Pancreas (tissue), 10 donors: ENCODE measurements at regions not wholly inside any gene's neighbourhood (a gene's known extent, or its start where the extent isn't known, plus 50 kb on each side); places are given as distances from the start of the nearest gene placed in this dataset.

Experiments
- ATAC-seq, 4 donors: fragments of 200-7000 bp; cut with Tn5 transposase; one replicate each; pipeline versions ENCODE4 v1.8.0 to v1.9.1; 2020; ENCODE audit warnings: mild to moderate bottlenecking in 4 of 4, moderate library complexity in 4 of 4
- DNase-seq, 6 donors: peaks; one replicate each; pipeline ENCODE4 v3.0.0-alpha.2; 2020
- FAIRE-seq: peaks from 2 replicates; lab custom pipeline; 2012; peaks lifted over from hg19 to GRCh38; lab: Jason Lieb, UNC
- H3K27ac ChIP-seq, 4 donors: fragments of 200-600 bp; sonication (generic); 1 replicate in 3 of 4; 2 replicates in 1 of 4; pipeline versions ENCODE4 v1.5.0 to v1.8.0; 2020
- H3K27me3 ChIP-seq, 4 donors: fragments of 200-600 bp; one replicate each; pipeline ENCODE4 v1.8.0; 2021
- H3K36me3 ChIP-seq, 3 donors: fragments of 200-600 bp; sonication (generic) in 1 of 3; one replicate each; pipeline versions ENCODE4 v1.5.0 to v1.8.0; 2020 to 2021
- H3K4me1 ChIP-seq, 3 donors: fragments of 200-600 bp; one replicate each; pipeline ENCODE4 v1.8.0; 2021
- H3K4me3 ChIP-seq, 4 donors: fragments of 200-600 bp; sonication (generic) in 2 of 4; one replicate each; pipeline versions ENCODE4 v1.5.0 to v1.8.0; 2020 to 2021
- H3K9me3 ChIP-seq, 4 donors: fragments of 200-600 bp; one replicate each; pipeline ENCODE4 v1.8.0; 2021
- WGBS, 2 donors: extraction: QIAGEN DNeasy Blood & Tissue Kit; methylation state at CpG; one replicate each; pipeline ENCODE4 v1.1.7; 2013; 5-methylcytosine and 5-hydroxymethylcytosine counted together
- intact Hi-C, 3 donors: fragments of 100-400 bp; cut with DNase I; formaldehyde crosslinking; loops; one replicate each; pipeline versions ENCODE4 v1.11.1 to v1.14.2; 2022
- TF ChIP-seq, protein P1 (sequence below), 4 donors: fragments of 200-600 bp; sonication (generic) in 3 of 4; IDR thresholded peaks; one replicate each; pipeline versions ENCODE4 v1.5.0 to v1.8.0; 2021; ENCODE audit warnings: antibody characterized with exemption in 4 of 4
- donor health status: healthy with polysubstance abuse.
- donor health status: DM: no; HTN: no; CAD: no; lungs with moderate emphysema.
- donor health status: DM: no; HTN: no; CAD: no.
- donor health status: control.
- donor health status: control.
- donor health status: Bipolar disorder and iron deficiency.
- donor health status: DM: yes; HTN: yes; CAD: no.
- donor health status: DM: no; HTN: no; CAD: no.
- donor health status: DM: no; HTN: no; CAD: no.
- donor health status: DM: yes; HTN: yes; CAD: no.

DNA sequence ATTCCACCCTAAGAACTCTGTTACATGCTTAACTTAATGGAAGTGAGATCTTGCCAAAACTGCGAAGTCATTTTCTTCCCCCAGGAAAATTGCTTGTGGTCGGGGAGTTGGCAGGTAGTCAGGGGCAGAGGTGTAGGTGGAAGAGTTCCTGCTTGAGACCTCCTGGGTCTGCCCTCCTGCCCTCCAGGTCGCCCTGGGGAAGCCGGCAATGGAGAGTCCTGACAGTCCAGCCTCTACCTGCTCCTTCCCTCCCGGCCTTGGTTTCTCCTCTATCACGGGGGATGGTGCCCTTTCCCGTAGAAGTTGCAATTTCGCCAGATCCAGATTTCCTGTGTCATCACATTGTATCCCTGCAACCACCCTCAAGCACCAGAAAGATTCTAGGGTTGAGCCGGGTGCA, 463.8 kb downstream of the MATN1 start:
- no peak for ATAC-seq
- no peak for FAIRE-seq
- H3K27me3 ChIP-seq, result no peaks in the 10 kb centered on the region
- TF ChIP-seq, protein P1, sequence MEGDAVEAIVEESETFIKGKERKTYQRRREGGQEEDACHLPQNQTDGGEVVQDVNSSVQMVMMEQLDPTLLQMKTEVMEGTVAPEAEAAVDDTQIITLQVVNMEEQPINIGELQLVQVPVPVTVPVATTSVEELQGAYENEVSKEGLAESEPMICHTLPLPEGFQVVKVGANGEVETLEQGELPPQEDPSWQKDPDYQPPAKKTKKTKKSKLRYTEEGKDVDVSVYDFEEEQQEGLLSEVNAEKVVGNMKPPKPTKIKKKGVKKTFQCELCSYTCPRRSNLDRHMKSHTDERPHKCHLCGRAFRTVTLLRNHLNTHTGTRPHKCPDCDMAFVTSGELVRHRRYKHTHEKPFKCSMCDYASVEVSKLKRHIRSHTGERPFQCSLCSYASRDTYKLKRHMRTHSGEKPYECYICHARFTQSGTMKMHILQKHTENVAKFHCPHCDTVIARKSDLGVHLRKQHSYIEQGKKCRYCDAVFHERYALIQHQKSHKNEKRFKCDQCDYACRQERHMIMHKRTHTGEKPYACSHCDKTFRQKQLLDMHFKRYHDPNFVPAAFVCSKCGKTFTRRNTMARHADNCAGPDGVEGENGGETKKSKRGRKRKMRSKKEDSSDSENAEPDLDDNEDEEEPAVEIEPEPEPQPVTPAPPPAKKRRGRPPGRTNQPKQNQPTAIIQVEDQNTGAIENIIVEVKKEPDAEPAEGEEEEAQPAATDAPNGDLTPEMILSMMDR (IDR thresholded peaks at IDR 0.05), result no peak
- no peaks in the 10 kb centered on the region for H3K4me1 ChIP-seq
- intact Hi-C loops, result no loop called here
- H3K27ac ChIP-seq, result no peak overlapping the region
- WGBS, 2 donors, result 48 to 50% methylated on average over 9 of the region's 9 CpGs
- H3K9me3 ChIP-seq, result no peaks in the 10 kb centered on the region
- no peak overlapping the region for H3K4me3 ChIP-seq
- H3K36me3 ChIP-seq, result no peaks in the 10 kb centered on the region
- no peak for DNase-seq

DNA sequence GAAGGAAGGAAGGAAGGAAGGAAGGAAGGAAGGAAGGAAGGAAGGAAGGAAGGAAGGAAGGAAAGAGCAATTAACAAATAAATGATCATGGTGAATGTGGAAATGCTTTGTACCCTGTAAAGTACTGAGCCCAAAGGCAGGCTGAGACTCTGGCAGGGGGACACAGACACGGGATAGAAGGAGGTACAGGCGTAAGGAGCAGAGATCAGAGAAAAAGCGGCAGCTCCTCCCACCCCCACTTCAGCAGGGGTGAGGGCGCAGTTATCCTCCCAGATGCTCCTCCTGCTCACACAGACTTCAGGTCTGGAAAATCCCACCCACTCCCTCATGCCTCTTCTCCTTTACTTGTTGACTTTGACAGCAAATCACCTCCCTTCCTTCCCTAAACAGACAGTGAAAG, 464.5 kb downstream of the MATN1 start:
- ATAC-seq, result no peak
- TF ChIP-seq, protein P1 (IDR thresholded peaks at IDR 0.05), result no peak
- 18 to 26% methylated on average over 4 of the region's 4 CpGs for WGBS, 2 donors
- Histone ChIP-seq H3K9me3 (no peaks in the 10 kb centered on the region), H3K4me1 (no peaks in the 10 kb centered on the region), H3K4me3 (no peak overlapping the region), H3K27me3 (no peaks in the 10 kb centered on the region), H3K27ac (no peak overlapping the region), H3K36me3 (no peaks in the 10 kb centered on the region)
- no peak for FAIRE-seq
- DNase-seq, result no peak
- intact Hi-C loops, result no loop called here

DNA sequence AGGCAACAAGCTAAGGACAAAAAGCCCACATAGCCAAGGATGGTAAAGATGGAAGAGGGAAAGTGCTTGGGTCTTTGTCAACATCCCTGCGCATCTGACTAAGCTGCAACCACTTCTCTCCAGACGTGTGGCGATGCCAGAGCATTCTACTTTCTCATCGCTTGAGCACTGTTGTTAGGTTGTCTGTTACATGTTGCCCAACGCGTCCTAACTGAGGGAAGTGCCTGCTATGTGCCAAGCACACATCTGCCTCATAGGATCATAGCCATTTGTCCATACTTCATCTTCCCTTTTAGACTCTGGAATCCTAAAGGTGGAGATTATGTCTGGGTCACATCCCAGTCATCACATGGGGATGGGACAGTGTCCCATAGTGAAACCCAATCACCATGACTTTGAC, 464.9 kb downstream of the MATN1 start:
- WGBS, 2 donors, result 74 to 88% methylated on average over 6 of the region's 6 CpGs
- TF ChIP-seq, protein P1 (IDR thresholded peaks at IDR 0.05), result no peak
- no peaks in the 10 kb centered on the region for H3K27me3 ChIP-seq
- no peak overlapping the region for H3K27ac ChIP-seq
- H3K4me1 ChIP-seq, result no peaks in the 10 kb centered on the region
- no peaks in the 10 kb centered on the region for H3K9me3 ChIP-seq
- no peak overlapping the region for H3K4me3 ChIP-seq
- DNase-seq (no peak), ATAC-seq (no peak), FAIRE-seq (no peak)
- intact Hi-C loops, result no loop called here
- no peaks in the 10 kb centered on the region for H3K36me3 ChIP-seq

DNA sequence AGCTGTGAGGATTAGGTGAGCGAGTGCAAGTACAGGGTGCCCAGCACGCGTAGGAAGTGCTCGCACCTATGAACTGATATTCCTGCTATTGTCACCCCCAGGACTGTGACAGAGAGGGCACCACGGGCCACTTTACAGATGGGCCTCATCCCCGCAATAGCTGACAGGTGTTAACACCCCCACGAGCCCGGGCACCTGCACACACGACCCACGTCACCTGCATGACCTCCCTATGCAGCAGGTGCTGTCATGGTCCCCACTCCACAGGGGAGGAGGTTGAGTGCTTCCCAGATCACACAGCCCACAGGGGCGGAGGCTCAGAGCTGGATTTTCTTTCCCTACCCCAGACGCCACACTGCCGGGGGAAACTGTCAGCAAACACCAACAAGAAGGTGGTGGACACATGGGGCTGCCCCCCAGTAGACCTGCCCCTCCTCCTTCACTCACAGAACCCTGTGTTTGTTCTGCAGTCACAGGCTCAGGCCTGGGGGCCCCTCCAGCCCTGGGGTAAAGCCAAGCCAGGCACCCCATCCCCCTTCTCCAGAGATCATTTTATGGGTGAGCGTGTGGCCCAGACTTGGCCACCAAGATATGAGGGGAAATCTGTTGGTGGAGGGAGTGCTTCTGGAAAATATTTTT, 465.5 kb downstream of the MATN1 start:
- WGBS, 2 donors, result 62 to 70% methylated on average over 14 of the region's 14 CpGs
- H3K4me3 ChIP-seq, result no peak overlapping the region
- no peak for FAIRE-seq
- H3K36me3 ChIP-seq, result no peaks in the 10 kb centered on the region
- H3K9me3 ChIP-seq, result no peaks in the 10 kb centered on the region
- no peak overlapping the region for H3K27ac ChIP-seq
- H3K4me1 ChIP-seq, result no peaks in the 10 kb centered on the region
- peak in 1 of 6 donors; percentile 39 for DNase-seq
- TF ChIP-seq, protein P1 (IDR thresholded peaks at IDR 0.05), result no peak
- no peaks in the 10 kb centered on the region for H3K27me3 ChIP-seq
- intact Hi-C loops, result no loop called here
- no peak for ATAC-seq

DNA sequence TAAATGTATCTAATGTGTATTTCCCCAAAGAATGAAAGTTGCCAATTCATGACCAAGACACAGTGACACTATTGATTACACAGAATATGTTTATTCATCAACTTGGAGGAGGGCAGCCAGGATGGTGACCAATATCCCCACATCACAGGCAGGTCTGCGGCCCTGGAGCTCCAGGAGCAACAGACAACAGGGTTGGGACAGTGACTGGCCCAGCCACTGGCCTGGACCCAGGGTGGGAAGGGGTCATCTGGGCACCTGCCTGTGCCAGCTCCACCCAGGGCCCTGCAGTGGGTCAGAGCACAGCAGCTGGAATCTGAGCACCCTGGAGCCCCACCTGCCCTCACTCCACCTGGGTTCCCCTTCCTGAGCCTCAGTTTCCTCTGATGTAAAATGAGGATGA, 466.1 kb downstream of the MATN1 start:
- no peak overlapping the region for H3K4me3 ChIP-seq
- H3K36me3 ChIP-seq, result no peaks in the 10 kb centered on the region
- ATAC-seq (no peak), FAIRE-seq (no peak), DNase-seq (peak in 1 of 6 donors; percentile 46)
- 67 to 90% methylated on average over 1 of the region's 1 CpG for WGBS, 2 donors
- no peaks in the 10 kb centered on the region for H3K4me1 ChIP-seq
- intact Hi-C loops, result no loop called here
- H3K27ac ChIP-seq, result no peak overlapping the region
- TF ChIP-seq, protein P1 (IDR thresholded peaks at IDR 0.05), result no peak
- no peaks in the 10 kb centered on the region for H3K27me3 ChIP-seq
- H3K9me3 ChIP-seq, result no peaks in the 10 kb centered on the region
